IMR-90 (cell line): ENCODE measurements at regions not wholly inside any gene's neighbourhood (a gene's known extent, or its start where the extent isn't known, plus 50 kb on each side); places are given as distances from the start of the nearest gene placed in this dataset.

Experiments used
- ATAC-seq: fragments of 200-7000 bp; cut with Tn5 transposase; 2 replicates; pipeline ENCODE4 v1.9.1; 2020; ENCODE audit warnings: low read depth, mild to moderate bottlenecking, moderate library complexity
- BruUV-seq: library from RNA; stranded (reverse); fragments of 400-500 nt; replicated peaks from 2 replicates; lab custom pipeline; 2021; lab: Mats Ljungman, UMichigan
- CTCF ChIA-PET: fragments of 300-600 bp; formaldehyde crosslinking; extraction: SDS; loops from one replicate; lab custom pipeline; 2021; ENCODE audit warnings: antibody characterized with exemption; lab: Yijun Ruan, JAX
- POLR2A ChIA-PET: fragments of 300-600 bp; sonication (Branson Sonifier 250); formaldehyde crosslinking; loops from one replicate; lab custom pipeline; 2022; ENCODE audit warnings: antibody characterized with exemption; ENCODE audit not compliant: unreplicated experiment; lab: Charles Lee
- DNase-seq: peaks from one replicate; pipeline ENCODE4 v3.0.0; 2013
- H2AFZ ChIP-seq: replicated peaks from 2 replicates; pipeline ENCODE3; 2013; ENCODE audit warnings: low read length, mild to moderate bottlenecking; ENCODE audit not compliant: poor library complexity
- H2AK5ac ChIP-seq: 2 replicates; pipeline ENCODE4 v1.6.1; 2013; ENCODE audit warnings: low read depth, low read length, inconsistent platforms
- H2AK9ac ChIP-seq: replicated peaks from 2 replicates; pipeline ENCODE3; 2013; ENCODE audit warnings: mild to moderate bottlenecking, low read depth, low read length, moderate library complexity; ENCODE audit not compliant: poor library complexity
- H2BK120ac ChIP-seq: 2 replicates; pipeline ENCODE4 v1.6.1; 2013; ENCODE audit warnings: low read depth, low read length, inconsistent platforms
- H2BK15ac ChIP-seq: 3 replicates; pipeline ENCODE4 v1.6.1; 2013; ENCODE audit warnings: low read depth, low read length, inconsistent platforms
- H2BK20ac ChIP-seq: 2 replicates; pipeline ENCODE4 v1.6.1; 2013; ENCODE audit warnings: low read depth, mild to moderate bottlenecking, inconsistent platforms, low read length, moderate library complexity
- H2BK5ac ChIP-seq: 2 replicates; pipeline ENCODE4 v1.6.1; 2013; ENCODE audit warnings: mild to moderate bottlenecking, low read depth, low read length, inconsistent platforms; ENCODE audit not compliant: poor library complexity, severe bottlenecking
- H3K14ac ChIP-seq: replicated peaks from 2 replicates; pipeline ENCODE4 v1.6.1; 2013; ENCODE audit warnings: low read depth, low read length, inconsistent platforms
- H3K18ac ChIP-seq: 2 replicates; pipeline ENCODE4 v1.6.1; 2013; ENCODE audit warnings: low read depth, low read length, control low read depth
- H3K23ac ChIP-seq: 2 replicates; pipeline ENCODE4 v1.6.1; 2013; ENCODE audit warnings: low read depth, low read length, inconsistent platforms
- H3K27ac ChIP-seq: 2 replicates; pipeline ENCODE4 v1.5.1; 2013; ENCODE audit warnings: mild to moderate bottlenecking, control low read depth, low read length; ENCODE audit not compliant: insufficient read depth
- H3K27me3 ChIP-seq: 2 replicates; pipeline ENCODE4 v1.6.1; 2013; ENCODE audit warnings: low read length; ENCODE audit not compliant: control insufficient read depth, insufficient read depth
- H3K36me3 ChIP-seq: 2 replicates; pipeline ENCODE4 v1.6.1; 2013; ENCODE audit warnings: low read length, mixed read lengths; ENCODE audit not compliant: control insufficient read depth, insufficient read depth
- H3K4ac ChIP-seq: 2 replicates; pipeline ENCODE4 v1.6.1; 2013; ENCODE audit warnings: low read depth, low read length, inconsistent platforms
- H3K4me1 ChIP-seq: 2 replicates; pipeline ENCODE4 v1.6.1; 2013; ENCODE audit warnings: low read length, mixed read lengths; ENCODE audit not compliant: control insufficient read depth, insufficient read depth
- H3K4me2 ChIP-seq: 2 replicates; pipeline ENCODE4 v1.6.1; 2013; ENCODE audit warnings: low read depth, mild to moderate bottlenecking, control low read depth, low read length, moderate library complexity
- H3K4me3 ChIP-seq: 2 replicates; pipeline ENCODE4 v1.5.1; 2013; ENCODE audit warnings: low read depth, mild to moderate bottlenecking, control low read depth, low read length, moderate library complexity; ENCODE audit not compliant: insufficient read depth
- H3K56ac ChIP-seq: 2 replicates; pipeline ENCODE4 v1.6.1; 2013; ENCODE audit warnings: low read length, inconsistent platforms; ENCODE audit not compliant: insufficient read depth; ENCODE audit errors: extremely low read depth
- H3K79me1 ChIP-seq, 2 experiments: 2 replicates each; pipeline ENCODE4 v1.6.1; 2013; ENCODE audit warnings: low read length in 2 of 2, inconsistent platforms in 1 of 2, low read depth in 1 of 2
- H3K9ac ChIP-seq: 2 replicates; pipeline ENCODE4 v1.6.1; 2013; ENCODE audit warnings: low read depth, low read length, control low read depth
- H3K9me1 ChIP-seq: 2 replicates; pipeline ENCODE4 v1.6.1; 2013; ENCODE audit warnings: low read length, inconsistent platforms; ENCODE audit not compliant: insufficient read depth
- H3K9me3 ChIP-seq: 2 replicates; pipeline ENCODE4 v1.6.1; 2013; ENCODE audit warnings: low read length; ENCODE audit not compliant: control insufficient read depth, insufficient read depth
- H4K20me1 ChIP-seq: 2 replicates; pipeline ENCODE4 v1.6.1; 2013; ENCODE audit warnings: low read length, inconsistent platforms; ENCODE audit not compliant: insufficient read depth
- H4K5ac ChIP-seq: 2 replicates; pipeline ENCODE4 v1.6.1; 2013; ENCODE audit warnings: mild to moderate bottlenecking, low read depth, low read length, control low read depth
- H4K8ac ChIP-seq, 2 experiments: 2 replicates each; pipeline ENCODE4 v1.6.1; 2013; ENCODE audit warnings: low read depth in 2 of 2, low read length in 2 of 2, control low read depth in 1 of 2, inconsistent platforms in 1 of 2
- H4K91ac ChIP-seq: 2 replicates; pipeline ENCODE4 v1.6.1; 2013; ENCODE audit warnings: low read depth, low read length, inconsistent platforms; ENCODE audit not compliant: insufficient read depth
- BHLHE40 ChIP-seq: fragments of 150-350 bp; IDR thresholded peaks from 2 replicates; pipeline ENCODE4 v1.6.1; 2016; ENCODE audit warnings: mild to moderate bottlenecking, low read depth, low read length
- RCOR1 ChIP-seq: IDR thresholded peaks from 2 replicates; pipeline ENCODE4 v1.6.1; 2012; ENCODE audit warnings: mild to moderate bottlenecking, low read length, improper control_type of control experiment; ENCODE audit not compliant: insufficient replicate concordance
- WGBS, 2 experiments: methylation state at CpG; one replicate each; pipeline versions ENCODE4 v1.1.5 to v1.1.7; 2013; ENCODE audit warnings: missing lambda C conversion rate in 2 of 2; ENCODE audit not compliant: insufficient read length in 1 of 2; ENCODE audit errors: extremely low coverage in 2 of 2; 5-methylcytosine and 5-hydroxymethylcytosine counted together
- dilution Hi-C: fragments of 300-500 bp; cut with HindIII; formaldehyde crosslinking; loops from one replicate; pipeline ENCODE4 v1.14.3; 2018; ENCODE audit warnings: low sequenced_read_pairs; ENCODE audit not compliant: unreplicated experiment
- in situ Hi-C: fragments of 300-500 bp; cut with MboI; formaldehyde crosslinking; loops from 3 replicates; pipeline ENCODE4 v1.14.3; 2019; ENCODE audit warnings: low sequenced_read_pairs, inconsistent platforms, mixed read lengths
- intact Hi-C: fragments of 100-400 bp; cut with micrococcal nuclease; formaldehyde crosslinking; loops from 2 replicates; pipeline ENCODE4 v1.10.0; 2022
- TF ChIP-seq, protein P1 (sequence below): conservative IDR thresholded peaks from 2 replicates; pipeline ENCODE4 v1.5.1; 2012; ENCODE audit warnings: mild to moderate bottlenecking, low read depth, low read length, improper control_type of control experiment

- 50% methylated on average over 5 of the region's 7 CpGs; no CpG with 5 or more reads in 1 of the 2 experiments for WGBS, 2 experiments
- no peaks in the 10 kb centered on the region for H3K27me3 ChIP-seq
- H3K56ac ChIP-seq: no peak overlapping the region
- H3K18ac ChIP-seq: no peak overlapping the region
- no peak overlapping the region for H3K4me2 ChIP-seq
- no peak overlapping the region for H4K5ac ChIP-seq
- H3K79me1 ChIP-seq: no peaks in the 10 kb centered on the region
- peaks cover 27% of the 10 kb centered on the region for H3K9me3 ChIP-seq
- dilution Hi-C loops: no loop called here
- H3K9ac ChIP-seq: no peak overlapping the region
- BruUV-seq: no TSS peak
- no peaks in the 10 kb centered on the region for H3K4me1 ChIP-seq
- no peak overlapping the region for H3K14ac ChIP-seq
- no peak overlapping the region for H2BK5ac ChIP-seq
- in situ Hi-C loops: no loop called here
- no peak overlapping the region for H2BK120ac ChIP-seq
- POLR2A ChIA-PET: no interaction called here
- no peak overlapping the region for H3K4me3 ChIP-seq
- no peak overlapping the region for H4K8ac ChIP-seq
- no peak overlapping the region for H4K91ac ChIP-seq
- H4K20me1 ChIP-seq: no peaks in the 10 kb centered on the region
- no peaks in the 10 kb centered on the region for H3K9me1 ChIP-seq
- H3K36me3 ChIP-seq: no peaks in the 10 kb centered on the region
- no peak overlapping the region for H3K27ac ChIP-seq
- CTCF ChIA-PET: no interaction called here
- intact Hi-C loops: no loop called here
- no peak overlapping the region for H3K4ac ChIP-seq
- H2AK5ac ChIP-seq: no peak overlapping the region
- H2AFZ ChIP-seq: no peak overlapping the region
- no peak overlapping the region for H3K23ac ChIP-seq
- no peak for ATAC-seq
- H2BK20ac ChIP-seq: no peak overlapping the region
- DNase-seq: no peak
- H2AK9ac ChIP-seq: no peak overlapping the region
- no peak overlapping the region for H2BK15ac ChIP-seq
- TF ChIP-seq, protein P1, sequence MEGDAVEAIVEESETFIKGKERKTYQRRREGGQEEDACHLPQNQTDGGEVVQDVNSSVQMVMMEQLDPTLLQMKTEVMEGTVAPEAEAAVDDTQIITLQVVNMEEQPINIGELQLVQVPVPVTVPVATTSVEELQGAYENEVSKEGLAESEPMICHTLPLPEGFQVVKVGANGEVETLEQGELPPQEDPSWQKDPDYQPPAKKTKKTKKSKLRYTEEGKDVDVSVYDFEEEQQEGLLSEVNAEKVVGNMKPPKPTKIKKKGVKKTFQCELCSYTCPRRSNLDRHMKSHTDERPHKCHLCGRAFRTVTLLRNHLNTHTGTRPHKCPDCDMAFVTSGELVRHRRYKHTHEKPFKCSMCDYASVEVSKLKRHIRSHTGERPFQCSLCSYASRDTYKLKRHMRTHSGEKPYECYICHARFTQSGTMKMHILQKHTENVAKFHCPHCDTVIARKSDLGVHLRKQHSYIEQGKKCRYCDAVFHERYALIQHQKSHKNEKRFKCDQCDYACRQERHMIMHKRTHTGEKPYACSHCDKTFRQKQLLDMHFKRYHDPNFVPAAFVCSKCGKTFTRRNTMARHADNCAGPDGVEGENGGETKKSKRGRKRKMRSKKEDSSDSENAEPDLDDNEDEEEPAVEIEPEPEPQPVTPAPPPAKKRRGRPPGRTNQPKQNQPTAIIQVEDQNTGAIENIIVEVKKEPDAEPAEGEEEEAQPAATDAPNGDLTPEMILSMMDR: no peak
- TF ChIP-seq RCOR1 (no peak), BHLHE40 (no peak)
These were observed 694.9 kb downstream of the GALR1 start for GRCh38 chr18:77944533-77944932.
